ENCODE measurements at regions not wholly inside any gene's neighbourhood (a gene's known extent, or its start where the extent isn't known, plus 50 kb on each side); places are given as distances from the start of the nearest gene placed in this dataset.

GRCh38 chr2:12584338-12584737, 132.4 kb upstream of the TRIB2 start:
- TF ChIP-seq ZNF274 (IDR thresholded peaks at IDR 0.05; ENCODE audit: low read depth, low read length), result no peak
- TF ChIP-seq YY1 (IDR thresholded peaks at IDR 0.05; ENCODE audit: insufficient read depth, insufficient read length), result no peak
- no peak for TF ChIP-seq SUZ12 (IDR thresholded peaks at IDR 0.05; ENCODE audit: extremely low read depth, insufficient read depth, insufficient read length)
